Suprapubic skin (tissue), 4 donors: ENCODE measurements at regions not wholly inside any gene's neighbourhood (a gene's known extent, or its start where the extent isn't known, plus 50 kb on each side); places are given as distances from the start of the nearest gene placed in this dataset.

Experiments
- DNase-seq, 2 donors: peaks; one replicate each; pipeline ENCODE4 v3.0.0-alpha.2; 2019; ENCODE audit warnings: low spot score in 2 of 2
- H3K27ac ChIP-seq: fragments of 200-600 bp; sonication (generic); one replicate; pipeline ENCODE4 v1.5.1; 2019
- H3K27me3 ChIP-seq: fragments of 200-600 bp; sonication (generic); one replicate; pipeline ENCODE4 v1.5.1; 2019
- H3K36me3 ChIP-seq: fragments of 200-600 bp; sonication (generic); one replicate; pipeline ENCODE4 v1.5.1; 2019
- H3K4me1 ChIP-seq: fragments of 200-600 bp; sonication (generic); one replicate; pipeline ENCODE4 v1.5.1; 2019
- H3K4me3 ChIP-seq: fragments of 200-600 bp; sonication (generic); one replicate; pipeline ENCODE4 v1.5.1; 2019; ENCODE audit warnings: mild to moderate bottlenecking
- H3K9me3 ChIP-seq: fragments of 200-600 bp; sonication (generic); one replicate; pipeline ENCODE4 v1.5.1; 2019
- CTCF ChIP-seq, 2 donors: fragments of 200-600 bp in 1 of 2; fragments of 450-650 bp in 1 of 2; sonication (generic) in 1 of 2; IDR thresholded peaks; one replicate each; pipeline ENCODE4 v1.5.1; 2016 to 2019; ENCODE audit warnings: antibody characterized with exemption in 2 of 2, mild to moderate bottlenecking in 1 of 2, moderate library complexity in 1 of 2
- EP300 ChIP-seq: sonication (generic); formaldehyde crosslinking; IDR thresholded peaks from one replicate; pipeline ENCODE4 v1.6.1; 2017; ENCODE audit warnings: antibody characterized with exemption
- POLR2A ChIP-seq, 2 donors: fragments of 450-650 bp; IDR thresholded peaks; one replicate each; pipeline ENCODE4 v1.6.1; 2017; ENCODE audit warnings: antibody characterized with exemption in 2 of 2, mild to moderate bottlenecking in 2 of 2, moderate library complexity in 2 of 2
- POLR2AphosphoS5 ChIP-seq, 3 donors: sonication (generic); formaldehyde crosslinking; IDR thresholded peaks; one replicate each; pipeline ENCODE4 v1.6.1; 2017; ENCODE audit warnings: antibody characterized with exemption in 3 of 3
- WGBS: methylation state at CpG from one replicate; pipeline ENCODE4 v1.1.5; 2018; 5-methylcytosine and 5-hydroxymethylcytosine counted together

- Histone ChIP-seq H3K27me3 (peaks cover 11% of the 10 kb centered on the region), H3K36me3 (no peaks in the 10 kb centered on the region), H3K9me3 (no peaks in the 10 kb centered on the region), H3K4me3 (no peak overlapping the region), H3K4me1 (peaks cover 35% of the 10 kb centered on the region), H3K27ac (no peak overlapping the region)
- TF ChIP-seq POLR2AphosphoS5 (IDR thresholded peaks at IDR 0.05) (no peak), CTCF (IDR thresholded peaks at IDR 0.05) (no peak), POLR2A (IDR thresholded peaks at IDR 0.05) (no peak)
- WGBS: 73% methylated on average over 14 of the region's 16 CpGs
- no peak for DNase-seq
Observed at GRCh38 chr9:136596630-136597031, 50.8 kb upstream of the NOTCH1 start.

GRCh38 chr9:136596217-136596616 lies 50.4 kb upstream of the NOTCH1 start:
- TF ChIP-seq POLR2AphosphoS5 (IDR thresholded peaks at IDR 0.05) (no peak), POLR2A (IDR thresholded peaks at IDR 0.05) (no peak), CTCF (IDR thresholded peaks at IDR 0.05) (no peak), EP300 (no peak)
- DNase-seq: no peak
- no peak overlapping the region for H3K27ac ChIP-seq
- H3K4me1 ChIP-seq: peaks cover 34% of the 10 kb centered on the region
- H3K4me3 ChIP-seq: no peak overlapping the region
- 41% methylated on average over 8 of the region's 8 CpGs for WGBS
- H3K27me3 ChIP-seq: peaks cover 11% of the 10 kb centered on the region
- no peaks in the 10 kb centered on the region for H3K9me3 ChIP-seq
- no peaks in the 10 kb centered on the region for H3K36me3 ChIP-seq

- Histone ChIP-seq H3K27me3 (peaks cover 11% of the 10 kb centered on the region), H3K36me3 (no peaks in the 10 kb centered on the region), H3K9me3 (no peaks in the 10 kb centered on the region), H3K4me1 (peaks cover 34% of the 10 kb centered on the region), H3K4me3 (no peak overlapping the region), H3K27ac (no peak overlapping the region)
- no peak for DNase-seq
- 80% methylated on average over 33 of the region's 33 CpGs for WGBS
- TF ChIP-seq POLR2A (IDR thresholded peaks at IDR 0.05): no peak
- no peak for TF ChIP-seq POLR2AphosphoS5 (IDR thresholded peaks at IDR 0.05)
Observed at GRCh38 chr9:136595245-136596153, 49.7 kb upstream of the NOTCH1 start.
